RPMI7951 (cell line): ENCODE measurements at regions not wholly inside any gene's neighbourhood (a gene's known extent, or its start where the extent isn't known, plus 50 kb on each side); places are given as distances from the start of the nearest gene placed in this dataset.
A peak's percentile ranks its signal among the peaks of the same experiment; 100 is the strongest.

Source experiments
- DNase-seq: peaks from one replicate; pipeline ENCODE4 v3.0.0-alpha.2; 2012; ENCODE audit warnings: low read depth

DNA sequence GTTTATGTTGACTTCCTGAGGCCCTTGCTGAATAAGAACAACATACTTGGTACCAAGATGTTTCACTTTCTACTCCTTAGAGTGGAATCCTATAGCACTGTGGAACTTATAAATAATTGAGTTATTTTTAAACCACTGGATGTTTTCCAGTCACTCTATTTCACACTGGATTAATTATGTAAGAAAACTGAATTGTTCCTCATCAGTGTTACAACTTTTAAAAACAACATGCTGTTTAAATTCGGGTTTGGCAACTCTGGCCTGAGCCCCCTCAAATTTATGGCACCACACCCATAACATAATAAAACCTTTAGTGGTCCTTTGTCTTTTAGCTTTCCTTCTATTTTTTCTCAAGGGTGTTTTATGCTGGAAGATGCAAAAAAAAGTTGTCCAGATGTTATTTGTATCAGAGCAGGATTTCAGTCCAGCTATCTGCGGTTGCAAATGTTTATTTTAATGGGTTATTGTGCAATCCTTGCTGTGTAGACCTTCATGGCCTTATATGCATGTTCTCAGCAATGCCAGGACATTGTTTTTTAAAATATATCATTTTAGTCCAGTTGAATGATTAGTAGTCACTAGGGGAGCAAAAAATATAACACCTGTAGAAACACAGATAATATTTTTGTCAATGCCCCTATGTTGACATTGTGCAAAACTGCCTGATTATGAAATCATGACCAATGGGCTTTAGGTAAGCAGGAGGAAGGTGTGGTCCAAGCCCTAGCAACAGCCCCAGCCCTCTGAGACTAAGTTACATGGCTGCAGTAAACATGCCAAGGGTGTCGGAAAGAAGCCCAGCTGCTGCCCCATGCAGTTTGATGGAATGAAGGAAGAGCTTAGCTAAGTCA is 638.0 kb upstream of the ZEB2 start:
- DNase-seq = peak; percentile 92

DNA sequence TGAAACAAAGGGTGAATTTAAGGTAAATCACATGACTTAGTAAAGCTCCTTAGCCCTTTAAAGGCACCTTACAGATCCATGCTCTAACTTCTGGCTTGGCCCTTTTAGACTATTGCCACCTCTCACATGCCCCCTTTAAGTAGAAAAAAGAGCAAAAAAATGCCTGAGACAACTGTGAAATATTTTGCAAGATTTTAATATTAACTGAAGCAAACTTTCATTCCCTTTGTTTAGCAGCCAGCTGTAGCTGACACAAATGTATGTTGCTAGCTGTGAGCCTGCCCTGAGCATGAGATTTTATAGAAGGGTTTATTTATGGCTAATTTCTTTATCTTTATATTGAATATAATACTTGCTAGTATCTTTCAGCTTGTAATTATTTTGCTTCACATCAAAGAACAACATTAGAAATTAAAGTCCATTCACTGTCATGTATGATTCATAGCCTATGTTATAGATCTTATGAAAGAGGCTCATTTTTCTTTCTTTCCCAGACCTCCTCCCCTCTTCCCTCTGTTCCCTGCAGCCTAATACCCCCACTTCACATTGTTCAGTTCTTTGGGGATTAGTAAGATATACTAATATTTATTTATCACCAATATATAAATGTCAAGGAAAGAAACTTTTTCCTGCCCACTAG is 637.2 kb upstream of the ZEB2 start:
- no peak for DNase-seq

DNA sequence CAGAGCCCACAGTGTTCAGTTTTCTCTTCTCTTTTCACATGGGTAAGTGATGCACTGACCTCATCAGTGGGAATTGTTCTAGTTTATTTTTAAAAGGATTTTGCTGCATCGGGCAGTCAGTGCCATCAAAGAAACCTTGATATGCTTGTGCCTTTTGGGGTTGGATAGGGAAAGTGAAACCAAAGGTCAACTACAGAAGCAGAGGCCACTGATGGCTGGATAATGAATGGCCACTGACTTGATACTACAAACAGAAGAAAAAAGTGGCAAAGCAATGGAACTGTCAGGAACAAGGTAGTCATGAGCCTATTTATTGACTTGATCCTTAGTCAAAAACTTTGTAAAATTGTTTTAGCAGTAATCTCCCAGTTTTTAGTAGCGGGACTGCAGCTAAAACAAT is 636.3 kb upstream of the ZEB2 start:
- DNase-seq = peak; percentile 72

DNA sequence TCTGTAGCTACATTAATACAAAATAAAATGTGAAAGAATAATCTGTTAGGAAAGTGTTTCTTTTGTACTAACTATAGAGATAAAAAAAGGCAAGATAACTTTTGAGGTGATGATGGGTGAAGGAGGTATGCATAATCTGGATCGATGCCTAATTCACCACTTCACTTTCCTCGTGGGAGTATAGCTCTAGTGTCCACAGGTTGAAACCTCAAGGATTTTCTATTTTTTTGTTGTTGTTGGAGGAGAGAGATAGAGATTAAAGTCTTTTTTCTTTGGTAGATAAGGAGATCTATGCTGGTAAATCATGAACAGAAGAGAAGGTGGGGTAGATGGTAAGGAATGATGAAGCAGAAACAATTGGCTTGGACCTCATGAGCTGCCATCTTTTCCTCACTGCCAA is 635.3 kb upstream of the ZEB2 start:
- no peak for DNase-seq

DNA sequence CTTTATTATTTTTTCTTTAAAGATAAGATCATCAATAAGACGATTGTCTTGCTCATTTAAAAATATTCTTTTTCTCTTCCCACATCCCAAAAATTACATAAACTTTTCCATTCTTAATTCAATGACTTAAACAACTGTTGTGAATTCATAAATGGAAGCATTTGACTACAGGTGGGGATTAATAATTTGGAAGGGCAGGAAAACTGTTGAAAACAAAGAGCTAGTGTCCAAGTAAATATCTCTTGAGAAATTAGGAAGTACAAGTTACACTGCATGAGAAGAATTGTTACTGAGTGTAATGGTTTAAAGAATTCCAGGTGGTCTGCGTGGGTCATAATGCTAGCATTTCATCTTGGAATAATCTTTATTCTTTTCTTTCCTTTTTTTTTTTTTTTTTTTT is 634.8 kb upstream of the ZEB2 start:
- DNase-seq = no peak

DNA sequence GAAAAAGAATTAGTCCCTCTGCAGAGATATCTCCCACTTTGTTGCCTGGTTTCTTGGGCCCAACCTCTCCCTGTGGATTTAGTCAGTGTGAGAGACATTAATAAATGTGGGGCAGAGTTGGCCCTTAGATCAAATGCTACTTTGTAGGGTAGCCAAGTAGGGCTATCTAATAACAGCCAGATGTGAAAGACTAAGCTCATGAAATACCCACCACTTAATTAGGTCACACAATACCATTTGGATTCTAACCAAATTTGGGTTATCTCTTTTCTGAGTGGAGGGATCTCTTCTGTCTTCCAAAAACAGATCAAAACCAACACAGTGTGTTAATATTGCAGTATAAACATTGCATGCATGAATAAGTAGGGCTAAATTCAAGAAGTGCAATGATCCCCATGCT is 626.8 kb upstream of the ZEB2 start:
- no peak for DNase-seq

DNA sequence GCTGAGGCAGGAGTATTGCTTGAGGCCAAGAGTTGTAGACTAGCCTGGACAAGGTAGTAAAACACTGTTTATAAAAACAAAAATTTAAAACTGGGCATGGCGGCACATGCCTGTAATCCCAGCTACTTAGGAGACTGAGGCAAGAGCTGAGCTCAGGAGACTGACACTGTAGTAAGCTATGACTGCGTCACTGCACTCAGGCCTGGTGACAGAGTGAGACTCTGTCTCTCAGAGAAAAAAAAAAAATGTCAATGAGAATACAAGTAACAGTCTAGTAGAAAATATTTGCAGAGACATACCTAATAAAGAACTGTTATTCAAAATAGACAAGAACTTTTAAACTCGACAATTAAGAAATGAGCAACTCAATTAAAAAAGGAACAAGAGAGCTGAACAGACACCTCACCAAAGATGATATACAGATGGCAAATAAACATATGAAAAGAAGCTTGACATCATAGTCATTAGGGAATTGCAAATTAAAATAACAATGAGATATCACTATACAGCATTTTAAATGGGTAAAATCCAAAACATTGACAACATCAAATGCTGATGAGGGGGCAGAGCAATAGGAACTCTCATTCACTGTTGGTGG is 624.3 kb upstream of the ZEB2 start:
- DNase-seq = no peak

DNA sequence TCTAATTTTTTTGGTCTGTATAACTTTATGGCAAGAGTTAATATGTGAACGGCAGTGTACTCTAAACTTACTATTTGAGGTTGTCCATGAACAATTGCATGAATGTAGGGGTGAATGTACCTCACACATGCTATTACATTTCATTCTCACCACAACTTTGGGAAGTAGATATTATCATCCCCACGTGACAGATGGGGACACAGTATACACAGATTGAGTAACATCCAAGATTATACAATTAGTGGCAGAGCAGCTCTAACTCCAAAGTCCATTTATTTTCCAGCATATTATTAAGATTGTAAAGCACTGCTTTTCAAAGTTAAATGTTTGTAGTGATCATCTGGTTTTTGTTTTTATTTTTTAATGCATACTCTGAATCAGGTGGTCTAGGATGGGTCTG is 622.1 kb upstream of the ZEB2 start:
- DNase-seq = peak; percentile 15

DNA sequence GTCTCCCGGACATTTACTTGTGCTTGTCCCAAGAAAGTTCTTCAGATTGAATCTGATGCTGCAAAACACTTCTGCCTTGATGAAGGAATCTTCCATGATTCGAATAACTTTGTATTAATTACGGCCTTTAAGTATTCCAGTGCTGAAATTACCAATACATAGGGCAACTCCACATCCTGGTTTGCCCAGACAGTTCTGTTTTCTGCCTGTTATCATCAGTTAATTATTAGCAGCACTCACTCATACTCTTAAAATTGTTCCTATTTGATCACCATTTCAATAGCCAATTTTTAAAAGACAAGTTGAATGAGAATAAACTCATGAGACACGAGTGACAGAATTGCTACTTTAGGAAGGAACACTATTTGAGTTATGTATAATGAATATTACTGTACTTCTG is 620.7 kb upstream of the ZEB2 start:
- no peak for DNase-seq

DNA sequence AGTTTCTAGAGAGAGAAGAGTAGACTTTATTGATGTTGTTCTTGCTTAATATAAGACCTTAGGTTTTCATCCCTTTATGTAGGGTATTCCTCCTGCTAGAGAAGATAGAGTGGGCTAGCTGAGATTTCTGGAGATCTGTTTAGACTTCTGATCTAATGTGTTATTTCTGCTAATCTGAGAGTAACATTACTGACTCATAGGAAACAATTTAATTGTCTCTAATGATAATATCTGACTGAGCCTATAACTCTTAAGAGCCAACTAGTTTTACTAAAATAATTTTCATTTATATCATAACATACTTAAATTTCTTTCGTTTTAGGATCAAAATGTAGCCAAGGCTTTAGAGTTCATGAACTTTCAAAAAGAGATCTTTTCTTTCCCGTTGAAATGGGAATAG is 618.7 kb upstream of the ZEB2 start:
- DNase-seq = no peak

DNA sequence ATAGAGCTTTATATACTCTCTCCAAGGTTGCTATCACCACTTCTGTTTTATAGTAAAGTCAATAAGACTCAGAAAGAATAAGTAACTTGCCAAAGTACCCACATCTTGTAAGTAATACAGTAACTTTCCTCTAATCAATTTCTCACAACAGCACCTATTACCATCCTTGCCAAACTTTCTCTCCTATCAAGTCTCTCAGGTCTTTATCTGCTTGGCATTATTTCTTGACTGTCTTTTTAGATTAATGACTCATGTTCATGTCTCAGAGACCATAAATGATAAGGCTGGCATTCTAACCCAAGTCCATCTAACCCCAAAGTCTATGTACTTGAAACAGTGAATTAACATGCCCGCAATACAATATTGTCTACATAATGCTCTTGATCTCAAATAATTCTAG is 618.0 kb upstream of the ZEB2 start:
- DNase-seq = no peak

DNA sequence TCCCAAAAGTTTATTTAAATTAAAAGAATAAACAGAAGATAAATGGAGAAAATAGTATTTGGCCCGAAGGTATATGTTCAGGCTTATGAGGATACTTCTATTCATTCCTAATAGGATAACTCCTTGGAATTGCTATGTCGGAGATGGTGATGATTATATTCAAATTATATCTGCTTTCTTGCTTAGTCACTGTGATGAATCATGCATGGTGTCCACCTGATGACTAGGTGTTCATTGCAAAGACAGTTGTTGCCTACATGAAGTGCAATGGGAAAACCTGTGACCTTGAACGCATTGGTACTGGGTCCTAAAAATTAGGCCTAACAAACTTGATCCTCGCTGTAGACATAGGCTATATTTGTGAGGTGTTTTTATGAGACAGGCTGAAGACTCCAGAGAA is 617.3 kb upstream of the ZEB2 start:
- no peak for DNase-seq

DNA sequence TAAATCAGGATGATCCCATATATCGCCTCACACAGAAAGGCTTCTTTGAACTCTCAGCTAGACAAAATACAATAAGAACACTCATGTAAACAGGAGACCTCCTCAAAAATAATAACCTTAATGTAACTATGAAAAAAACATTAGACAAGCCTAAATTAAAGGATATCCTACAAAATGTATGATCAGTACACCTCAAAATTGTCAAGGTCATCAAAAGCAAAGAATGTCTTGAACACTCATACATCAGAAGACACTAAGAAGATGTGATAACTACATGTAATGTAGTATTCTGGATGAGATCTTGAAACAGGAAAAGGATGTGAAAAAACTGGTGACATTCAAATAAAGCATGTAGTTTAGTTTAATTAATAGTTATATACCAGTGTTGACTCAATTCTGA is 616.8 kb upstream of the ZEB2 start:
- no peak for DNase-seq

DNA sequence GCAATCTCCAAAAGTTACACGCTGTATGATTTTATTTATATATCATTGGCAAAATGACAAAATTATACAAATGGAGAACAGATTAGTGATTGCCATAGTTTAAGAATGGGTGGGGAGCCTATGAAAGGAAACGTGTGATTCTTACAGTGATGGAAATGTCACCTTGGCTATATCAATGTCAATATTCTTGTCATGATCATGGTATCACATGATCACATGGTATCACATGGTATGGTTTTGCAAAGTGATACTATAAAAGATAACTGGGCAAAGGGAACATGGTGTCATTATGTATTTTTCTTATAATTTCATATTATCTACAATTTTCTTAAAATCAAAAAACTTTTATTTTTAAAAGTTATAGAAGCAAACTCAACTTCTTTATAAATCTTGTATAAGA is 606.2 kb upstream of the ZEB2 start:
- DNase-seq = no peak

DNA sequence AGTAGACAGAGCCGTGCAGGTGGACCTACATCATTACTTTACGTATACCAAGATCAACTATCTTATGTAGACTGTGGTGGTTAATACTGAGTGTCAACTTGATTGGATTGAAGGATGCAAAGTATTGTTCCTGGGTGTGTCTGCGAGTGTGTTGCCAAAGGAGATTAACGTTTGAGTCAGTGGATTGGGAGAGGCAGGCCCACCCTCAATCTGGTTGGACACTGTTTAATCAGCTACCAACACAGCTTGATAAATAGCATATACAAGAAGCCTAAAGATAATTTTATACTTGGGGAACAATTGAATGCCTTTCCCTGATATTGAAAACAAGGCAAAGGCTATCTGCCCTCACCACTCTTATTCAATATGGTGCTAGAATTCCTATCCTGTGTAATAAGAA is 604.2 kb upstream of the ZEB2 start:
- DNase-seq = no peak

DNA sequence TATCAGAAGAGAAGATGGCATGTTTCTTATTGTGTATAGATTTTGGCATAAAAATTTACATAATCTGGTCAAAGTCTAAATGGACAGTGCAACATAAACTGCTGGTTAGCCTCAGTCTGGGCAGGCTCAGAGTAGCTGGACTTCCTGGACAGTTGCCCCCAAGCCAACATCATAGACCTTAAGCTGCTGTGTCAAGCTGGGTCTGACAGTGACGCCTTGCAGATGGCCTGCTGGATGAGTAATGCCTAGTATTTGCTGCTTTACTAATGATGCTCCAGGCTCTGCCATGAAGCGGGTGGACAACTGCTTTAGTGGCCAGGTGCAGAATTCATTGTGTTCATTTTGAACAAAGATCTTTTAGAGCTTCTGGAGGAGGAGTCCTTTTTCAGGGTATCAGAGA is 603.7 kb upstream of the ZEB2 start:
- DNase-seq = peak; percentile 87

DNA sequence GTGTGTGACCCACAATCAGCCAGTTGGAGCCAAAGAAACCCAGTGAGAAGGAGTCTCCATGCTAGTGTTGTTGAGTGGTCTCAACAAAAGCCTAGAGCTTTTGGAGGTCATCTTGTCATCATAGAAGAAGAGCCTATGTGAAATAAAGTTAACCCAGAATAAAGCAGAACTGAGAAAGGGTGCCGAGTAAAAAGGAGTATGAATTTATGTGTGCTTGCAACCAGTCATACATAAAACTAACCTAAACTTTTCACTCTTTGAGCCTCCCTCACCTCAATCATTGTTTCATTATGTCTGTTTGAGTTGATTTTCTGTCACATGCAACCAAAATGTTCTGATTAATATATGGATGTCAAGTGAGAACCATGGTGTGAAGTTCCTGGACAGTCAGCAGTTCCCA is 599.3 kb upstream of the ZEB2 start:
- DNase-seq = no peak

DNA sequence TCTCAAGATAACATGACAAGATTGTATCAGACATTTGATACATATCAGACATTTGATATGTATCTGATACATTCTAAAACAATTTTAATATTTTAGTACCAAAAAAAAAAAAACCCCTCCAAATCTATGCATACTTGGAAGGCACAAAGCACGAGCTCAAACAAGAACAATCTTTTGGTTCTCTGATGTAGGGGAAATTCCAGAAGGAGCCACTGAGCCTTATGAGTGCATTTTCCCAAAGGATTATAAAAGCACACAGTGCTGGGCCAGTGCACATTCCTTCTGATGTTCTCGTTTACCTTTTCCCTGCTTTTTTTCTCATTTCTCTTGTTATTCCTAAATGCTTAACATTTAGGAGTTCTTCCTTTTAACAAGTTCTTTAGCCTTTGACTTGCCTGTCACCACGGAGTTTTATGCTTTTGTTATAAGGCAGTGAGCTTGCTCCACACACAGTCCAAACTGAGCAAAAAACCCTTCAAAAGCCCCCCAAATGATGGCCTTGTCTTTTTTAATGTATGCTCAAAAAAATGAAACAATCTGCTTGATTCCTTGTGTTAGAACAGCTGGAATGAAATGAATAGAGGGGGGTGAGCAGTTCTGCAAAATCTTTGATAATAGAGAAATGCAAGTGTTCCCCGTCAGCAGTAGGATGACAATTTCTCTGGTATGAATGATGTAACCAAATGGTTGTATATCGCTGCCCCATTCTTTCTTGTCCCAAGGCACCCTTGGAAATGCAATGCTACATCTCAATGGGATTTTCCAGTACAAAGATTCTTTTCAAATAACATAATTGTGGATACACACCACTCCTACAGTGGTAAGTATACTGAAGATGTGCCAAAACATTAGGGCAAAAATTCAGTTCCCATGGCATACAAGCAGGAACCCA is 597.2 kb upstream of the ZEB2 start:
- no peak for DNase-seq

DNA sequence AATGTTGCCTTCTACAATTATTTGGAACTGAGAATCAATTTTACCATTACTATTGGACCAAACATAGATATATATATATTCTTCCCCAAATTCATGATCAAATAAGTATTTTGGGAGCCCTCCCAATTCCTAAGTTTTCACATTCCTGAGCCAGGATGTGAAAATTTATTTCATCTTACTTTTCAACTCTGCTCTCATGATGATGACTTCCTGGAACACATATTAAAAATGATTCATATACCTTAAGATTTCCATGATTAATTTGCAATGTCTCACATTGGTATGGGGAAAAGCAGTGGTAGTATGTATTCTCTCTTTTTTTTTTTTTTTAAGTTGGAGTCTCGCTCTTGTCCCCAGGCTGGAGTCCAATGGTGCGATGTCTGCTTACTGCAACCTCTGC is 596.1 kb upstream of the ZEB2 start:
- DNase-seq = no peak

DNA sequence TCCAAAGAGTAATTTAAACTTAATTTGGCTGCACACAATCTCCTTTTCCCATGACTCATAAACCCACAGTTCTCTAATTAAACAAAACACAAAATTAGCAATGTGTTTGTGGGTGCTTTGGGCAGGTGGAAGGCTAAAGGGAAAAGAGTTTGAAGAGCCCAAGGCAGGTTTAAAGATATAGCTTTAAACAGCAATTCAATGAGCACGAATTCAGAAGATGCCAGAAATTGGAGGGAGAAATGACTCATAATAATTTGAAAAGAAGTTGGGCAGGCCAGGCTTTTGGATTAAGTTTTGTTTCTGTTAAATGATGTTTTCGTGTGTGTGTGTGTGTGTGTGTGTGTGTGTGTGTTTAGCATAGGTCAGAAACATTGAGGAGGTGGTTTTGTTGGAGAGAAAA is 594.8 kb upstream of the ZEB2 start:
- peak; percentile 87 for DNase-seq

DNA sequence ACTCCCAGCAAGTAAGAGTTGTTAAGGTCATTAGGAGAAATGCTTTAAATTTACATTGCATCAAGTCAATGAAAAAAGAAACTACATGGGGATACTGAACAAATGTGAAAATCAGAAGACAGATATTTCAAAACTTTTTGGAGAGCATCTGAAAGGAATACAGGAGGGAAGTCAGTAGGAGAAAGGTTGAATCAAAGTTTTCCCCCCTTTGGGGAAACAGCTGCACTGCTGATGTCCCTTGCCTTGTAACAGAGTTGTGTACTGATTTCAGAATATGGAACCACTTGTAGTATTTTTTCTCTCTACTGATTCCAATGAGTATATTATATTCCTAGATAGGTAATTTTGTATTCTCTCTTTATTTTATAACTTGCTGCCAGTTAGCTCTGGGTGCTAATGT is 592.5 kb upstream of the ZEB2 start:
- DNase-seq = no peak

DNA sequence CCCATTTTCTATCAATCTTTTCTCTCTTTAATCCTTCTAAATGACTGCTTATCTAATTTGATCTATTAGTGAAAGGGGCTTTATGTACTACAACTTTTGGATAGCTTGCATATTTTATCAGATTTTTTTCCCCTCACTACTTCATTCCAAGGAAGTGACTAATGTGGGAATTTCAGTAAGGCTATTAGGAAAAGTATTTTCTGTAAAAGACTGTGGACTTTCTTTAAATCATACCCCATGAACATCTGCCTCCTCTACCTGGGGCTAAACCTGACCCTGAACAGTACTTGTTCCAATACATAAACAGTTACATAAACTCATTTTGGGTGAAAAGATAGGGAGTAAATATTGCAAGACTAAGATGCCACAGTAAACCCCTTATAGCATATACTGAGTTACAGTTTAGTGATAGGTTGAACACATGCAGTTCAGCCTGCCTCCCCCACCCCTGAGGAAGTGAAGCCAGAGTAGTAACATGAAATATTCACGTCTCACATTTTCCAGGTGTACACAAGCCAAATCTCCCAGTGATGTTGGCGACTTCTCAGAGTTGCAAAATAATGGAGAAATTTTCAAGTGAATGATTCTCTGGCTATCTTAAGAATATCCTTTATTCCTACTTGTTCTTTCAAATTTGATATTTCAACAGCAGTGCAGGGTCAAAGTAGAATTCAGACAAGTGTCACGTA is 590.9 kb upstream of the ZEB2 start:
- peak; percentile 68 for DNase-seq
